ENCODE measurements at regions not wholly inside any gene's neighbourhood (a gene's known extent, or its start where the extent isn't known, plus 50 kb on each side); places are given as distances from the start of the nearest gene placed in this dataset.
"Not testable (repeated sequence)": the region's sequence is repeated elsewhere in the genome, so short reads cannot be mapped to it uniquely, and the experiment has no call there.

GRCh38 chr14:21882226-21882625 lies 208.6 kb upstream of the OR4E1 start:
- in situ Hi-C loops (cut with HindIII; ENCODE audit: low pct_unique_long_range_greater_than_20kb, low sequenced_read_pairs): no loop called here
- no peak for DNase-seq (ENCODE audit: low read depth in 1 of 2, low spot score in 1 of 2)
- no peak for TF ChIP-seq JUND (IDR thresholded peaks at IDR 0.05; ENCODE audit: low read depth)

GRCh38 chr14:21880918-21881317 lies 207.3 kb upstream of the OR4E1 start:
- TF ChIP-seq JUND (IDR thresholded peaks at IDR 0.05; ENCODE audit: low read depth): no peak
- DNase-seq (ENCODE audit: low read depth in 1 of 2, low spot score in 1 of 2): no peak
- in situ Hi-C loops (cut with HindIII; ENCODE audit: low pct_unique_long_range_greater_than_20kb, low sequenced_read_pairs): no loop called here

GRCh38 chr14:21875791-21876190 lies 202.2 kb upstream of the OR4E1 start:
- no peak for DNase-seq (ENCODE audit: low read depth in 1 of 2, low spot score in 1 of 2)
- TF ChIP-seq JUND (IDR thresholded peaks at IDR 0.05; ENCODE audit: low read depth): no peak
- in situ Hi-C loops (cut with HindIII; ENCODE audit: low pct_unique_long_range_greater_than_20kb, low sequenced_read_pairs): no loop called here

- no peak for TF ChIP-seq JUND (IDR thresholded peaks at IDR 0.05; ENCODE audit: low read depth)
- in situ Hi-C loops (cut with HindIII; ENCODE audit: low pct_unique_long_range_greater_than_20kb, low sequenced_read_pairs): no loop called here
- no peak for DNase-seq (ENCODE audit: low read depth in 1 of 2, low spot score in 1 of 2)
Observed at GRCh38 chr14:21874946-21875345, 201.3 kb upstream of the OR4E1 start.

GRCh38 chr14:21874167-21874566 lies 200.5 kb upstream of the OR4E1 start:
- TF ChIP-seq JUND (IDR thresholded peaks at IDR 0.05; ENCODE audit: low read depth): no peak
- no peak for DNase-seq (ENCODE audit: low read depth in 1 of 2, low spot score in 1 of 2)
- in situ Hi-C loops (cut with HindIII; ENCODE audit: low pct_unique_long_range_greater_than_20kb, low sequenced_read_pairs): no loop called here

- TF ChIP-seq JUND (IDR thresholded peaks at IDR 0.05; ENCODE audit: low read depth): no peak
Observed at GRCh38 chr14:21868442-21869046, 194.9 kb upstream of the OR4E1 start.

GRCh38 chr14:21867541-21867940 lies 193.9 kb upstream of the OR4E1 start:
- no peak for TF ChIP-seq JUND (IDR thresholded peaks at IDR 0.05; ENCODE audit: low read depth)
- in situ Hi-C loops (cut with HindIII; ENCODE audit: low pct_unique_long_range_greater_than_20kb, low sequenced_read_pairs): no loop called here
- DNase-seq (ENCODE audit: low read depth in 1 of 2, low spot score in 1 of 2): no peak

More at GRCh38 chr14:21868442-21869046, 194.9 kb upstream of the OR4E1 start:
- in situ Hi-C loops (cut with HindIII; ENCODE audit: low pct_unique_long_range_greater_than_20kb, low sequenced_read_pairs): no loop called here
- DNase-seq (ENCODE audit: low read depth in 1 of 2, low spot score in 1 of 2): peak; percentile 26 to 65

GRCh38 chr14:21866479-21866878 lies 192.9 kb upstream of the OR4E1 start:
- in situ Hi-C loops (cut with HindIII; ENCODE audit: low pct_unique_long_range_greater_than_20kb, low sequenced_read_pairs): no loop called here
- no peak for DNase-seq (ENCODE audit: low read depth in 1 of 2, low spot score in 1 of 2)
- TF ChIP-seq JUND (IDR thresholded peaks at IDR 0.05; ENCODE audit: low read depth): no peak

GRCh38 chr14:21863289-21863688 lies 189.7 kb upstream of the OR4E1 start:
- no peak for TF ChIP-seq JUND (IDR thresholded peaks at IDR 0.05; ENCODE audit: low read depth)

GRCh38 chr14:21861153-21861552 lies 187.5 kb upstream of the OR4E1 start:
- TF ChIP-seq JUND (IDR thresholded peaks at IDR 0.05; ENCODE audit: low read depth): no peak
- in situ Hi-C loops (cut with HindIII; ENCODE audit: low pct_unique_long_range_greater_than_20kb, low sequenced_read_pairs): no loop called here
- DNase-seq (ENCODE audit: low read depth in 1 of 2, low spot score in 1 of 2): no peak

More at GRCh38 chr14:21863289-21863688, 189.7 kb upstream of the OR4E1 start:
- in situ Hi-C loops (cut with HindIII; ENCODE audit: low pct_unique_long_range_greater_than_20kb, low sequenced_read_pairs): no loop called here
- DNase-seq (ENCODE audit: low read depth in 1 of 2, low spot score in 1 of 2): no peak

- peak in 1 of 2 experiments; percentile 4 for DNase-seq (ENCODE audit: low read depth in 1 of 2, low spot score in 1 of 2)
- in situ Hi-C loops (cut with HindIII; ENCODE audit: low pct_unique_long_range_greater_than_20kb, low sequenced_read_pairs): no loop called here
- no peak for TF ChIP-seq JUND (IDR thresholded peaks at IDR 0.05; ENCODE audit: low read depth)
Observed at GRCh38 chr14:21860172-21860571, 186.6 kb upstream of the OR4E1 start.

- in situ Hi-C loops (cut with HindIII; ENCODE audit: low pct_unique_long_range_greater_than_20kb, low sequenced_read_pairs): no loop called here
- no peak for TF ChIP-seq JUND (IDR thresholded peaks at IDR 0.05; ENCODE audit: low read depth)
- no peak for DNase-seq (ENCODE audit: low read depth in 1 of 2, low spot score in 1 of 2)
Observed at GRCh38 chr14:21852775-21853174, 179.2 kb upstream of the OR4E1 start.

GRCh38 chr14:21852061-21852664 lies 178.5 kb upstream of the OR4E1 start:
- DNase-seq (ENCODE audit: low read depth in 1 of 2, low spot score in 1 of 2): peak in 1 of 2 experiments; percentile 42
- TF ChIP-seq JUND (IDR thresholded peaks at IDR 0.05; ENCODE audit: low read depth): no peak
- in situ Hi-C loops (cut with HindIII; ENCODE audit: low pct_unique_long_range_greater_than_20kb, low sequenced_read_pairs): no loop called here

GRCh38 chr14:21846902-21847301 lies 173.3 kb upstream of the OR4E1 start:
- in situ Hi-C loops (cut with HindIII; ENCODE audit: low pct_unique_long_range_greater_than_20kb, low sequenced_read_pairs); DNase-seq (ENCODE audit: low read depth in 1 of 2, low spot score in 1 of 2): not testable (repeated sequence)
